Hypothalamus (tissue), 51 donors: ENCODE measurements at regions not wholly inside any gene's neighbourhood (a gene's known extent, or its start where the extent isn't known, plus 50 kb on each side); places are given as distances from the start of the nearest gene placed in this dataset.

Experiments used
- DNase-seq, 51 donors: peaks; one replicate each; lab custom pipeline; 2025; lab: John Stamatoyannopoulos, UW

- DNase-seq: no peak
Measured at GRCh38 chr4:41425650-41426049, 112.3 kb upstream of the LIMCH1 start.

GRCh38 chr4:41426539-41426938, 111.4 kb upstream of the LIMCH1 start:
- no peak for DNase-seq

GRCh38 chr4:41427306-41427882, 110.6 kb upstream of the LIMCH1 start:
- peak in 1 of 51 donors; percentile 14 for DNase-seq

GRCh38 chr4:41427931-41428600, 109.9 kb upstream of the LIMCH1 start:
- no peak for DNase-seq

- peak in 1 of 51 donors; percentile 14 for DNase-seq
Measured at GRCh38 chr4:41428601-41429279, 109.2 kb upstream of the LIMCH1 start.

- no peak for DNase-seq
Measured at GRCh38 chr4:41429280-41429669, 108.7 kb upstream of the LIMCH1 start.

GRCh38 chr4:41430792-41431191, 107.2 kb upstream of the LIMCH1 start:
- no peak for DNase-seq

- no peak for DNase-seq
Measured at GRCh38 chr4:41431276-41431675, 106.7 kb upstream of the LIMCH1 start.

GRCh38 chr4:41432219-41432618, 105.7 kb upstream of the LIMCH1 start:
- no peak for DNase-seq

- DNase-seq: peak in 3 of 51 donors; percentile 9 to 56 (median 28)
Measured at GRCh38 chr4:41432881-41433280, 105.1 kb upstream of the LIMCH1 start.

- no peak for DNase-seq
Measured at GRCh38 chr4:41433361-41433760, 104.6 kb upstream of the LIMCH1 start.

- DNase-seq: no peak
Measured at GRCh38 chr4:41435510-41435909, 102.4 kb upstream of the LIMCH1 start.

- DNase-seq: peak in 1 of 51 donors; percentile 7
Measured at GRCh38 chr4:41436419-41436818, 101.5 kb upstream of the LIMCH1 start.

- peak in 2 of 51 donors; percentile 15 to 23 for DNase-seq
Measured at GRCh38 chr4:41437111-41437536, 100.8 kb upstream of the LIMCH1 start.

GRCh38 chr4:41438931-41439297, 99.0 kb upstream of the LIMCH1 start:
- no peak for DNase-seq

- no peak for DNase-seq
Measured at GRCh38 chr4:41442810-41443209, 95.1 kb upstream of the LIMCH1 start.

GRCh38 chr4:41443340-41444079, 94.4 kb upstream of the LIMCH1 start:
- DNase-seq: no peak

GRCh38 chr4:41446391-41446790, 91.6 kb upstream of the LIMCH1 start:
- DNase-seq: no peak

- DNase-seq: no peak
Measured at GRCh38 chr4:41446981-41447725, 90.8 kb upstream of the LIMCH1 start.

GRCh38 chr4:41448934-41449333, 89.0 kb upstream of the LIMCH1 start:
- DNase-seq: peak in 3 of 51 donors; percentile 5 to 27 (median 20)

GRCh38 chr4:41451961-41452360, 86.0 kb upstream of the LIMCH1 start:
- DNase-seq: no peak
